A673 (cell line): ENCODE measurements at regions not wholly inside any gene's neighbourhood (a gene's known extent, or its start where the extent isn't known, plus 50 kb on each side); places are given as distances from the start of the nearest gene placed in this dataset.

ENCODE experiments used
- BruUV-seq: library from RNA; stranded (reverse); fragments of 400-500 nt; replicated peaks from 2 replicates; lab custom pipeline; 2021; lab: Mats Ljungman, UMichigan
- CTCF ChIA-PET: fragments of 300-600 bp; sonication (Branson Sonifier 250); formaldehyde crosslinking; loops from one replicate; lab custom pipeline; 2022; ENCODE audit warnings: antibody characterized with exemption; lab: Charles Lee
- POLR2A ChIA-PET: fragments of 300-600 bp; sonication (Branson Sonifier 250); formaldehyde crosslinking; loops from one replicate; lab custom pipeline; 2022; ENCODE audit warnings: antibody characterized with exemption; ENCODE audit not compliant: low non-redundant PET; lab: Charles Lee
- DNase-seq: peaks from one replicate; pipeline ENCODE4 v3.0.0-alpha.2; 2015; ENCODE audit warnings: low spot score
- H3K27ac ChIP-seq: fragments of 200-600 bp; sonication (generic); 2 replicates; pipeline ENCODE4 v1.5.1; 2016; ENCODE audit warnings: mixed run types, low read depth, mild to moderate bottlenecking, mixed read lengths, antibody characterized with exemption, low read length; ENCODE audit not compliant: poor library complexity, severe bottlenecking
- H3K27me3 ChIP-seq: fragments of 200-600 bp; sonication (generic); replicated peaks from 2 replicates; pipeline ENCODE4 v1.6.1; 2017; ENCODE audit warnings: mixed run types, low read depth, mild to moderate bottlenecking, mixed read lengths, antibody characterized with exemption, low read length; ENCODE audit not compliant: insufficient read depth, poor library complexity
- H3K36me3 ChIP-seq: fragments of 200-600 bp; sonication (generic); 2 replicates; pipeline ENCODE4 v1.6.1; 2016; ENCODE audit warnings: mixed run types, mild to moderate bottlenecking, mixed read lengths, antibody characterized with exemption, low read length; ENCODE audit not compliant: insufficient read depth, poor library complexity, severe bottlenecking
- H3K4me1 ChIP-seq: fragments of 200-600 bp; sonication (generic); 2 replicates; pipeline ENCODE4 v1.6.1; 2017; ENCODE audit warnings: mixed run types, mild to moderate bottlenecking, mixed read lengths, antibody characterized with exemption, low read length; ENCODE audit not compliant: insufficient read depth, poor library complexity, severe bottlenecking
- H3K4me3 ChIP-seq: fragments of 200-600 bp; sonication (generic); 2 replicates; pipeline ENCODE4 v1.5.1; 2016; ENCODE audit warnings: low read depth, mixed run types, mild to moderate bottlenecking, mixed read lengths, low read length; ENCODE audit not compliant: poor library complexity, severe bottlenecking
- H3K9me3 ChIP-seq: fragments of 200-600 bp; sonication (generic); 2 replicates; pipeline ENCODE4 v1.6.1; 2016; ENCODE audit warnings: mixed run types, low read depth, mild to moderate bottlenecking, mixed read lengths, antibody characterized with exemption, low read length; ENCODE audit not compliant: poor library complexity, severe bottlenecking
- CTCF ChIP-seq: fragments of 300-800, 200-600 bp; sonication (generic); conservative IDR thresholded peaks from 2 replicates; pipeline ENCODE4 v1.5.1; 2017; ENCODE audit warnings: low read depth, mild to moderate bottlenecking, antibody characterized with exemption, low read length, moderate library complexity, mixed read lengths
- EZH2 ChIP-seq: fragments of 200-600 bp; sonication (generic); IDR thresholded peaks from 2 replicates; pipeline ENCODE4 v1.6.1; 2017; ENCODE audit warnings: borderline replicate concordance, low read depth, mild to moderate bottlenecking, mixed read lengths, antibody characterized with exemption, low read length; ENCODE audit not compliant: poor library complexity, severe bottlenecking
- intact Hi-C: fragments of 100-400 bp; cut with micrococcal nuclease; formaldehyde crosslinking; loops from one replicate; pipeline ENCODE4 v1.10.0; 2022; ENCODE audit not compliant: unreplicated experiment

GRCh38 chr5:117686926-117687325 lies 1112.3 kb upstream of the SEMA6A start:
- intact Hi-C loops: no loop called here

GRCh38 chr5:117682416-117682815 lies 1107.8 kb upstream of the SEMA6A start:
- Histone ChIP-seq H3K36me3 (no peaks in the 10 kb centered on the region), H3K27me3 (no peaks in the 10 kb centered on the region), H3K4me1 (no peaks in the 10 kb centered on the region), H3K4me3 (no peak overlapping the region), H3K9me3 (peaks cover 10% of the 10 kb centered on the region), H3K27ac (no peak overlapping the region)
- BruUV-seq: no TSS peak
- DNase-seq: no peak
- no peak for TF ChIP-seq CTCF
- no peak for TF ChIP-seq EZH2
- intact Hi-C loops: no loop called here
- ChIA-PET POLR2A (no interaction called here), CTCF (no interaction called here)

More at GRCh38 chr5:117686926-117687325, 1112.3 kb upstream of the SEMA6A start:
- no TSS peak for BruUV-seq
- POLR2A ChIA-PET: no interaction called here
- Histone ChIP-seq H3K4me3 (no peak overlapping the region), H3K36me3 (no peaks in the 10 kb centered on the region), H3K27me3 (no peaks in the 10 kb centered on the region), H3K9me3 (peaks cover 6% of the 10 kb centered on the region), H3K4me1 (no peaks in the 10 kb centered on the region), H3K27ac (no peak overlapping the region)
- CTCF ChIA-PET: no interaction called here
- DNase-seq: no peak
- TF ChIP-seq EZH2 (no peak), CTCF (no peak)

- POLR2A ChIA-PET: no interaction called here
Measured at GRCh38 chr5:117681431-117682254, 1107.0 kb upstream of the SEMA6A start.

More at GRCh38 chr5:117681431-117682254, 1107.0 kb upstream of the SEMA6A start:
- BruUV-seq: no TSS peak
- Histone ChIP-seq H3K9me3 (peaks cover 10% of the 10 kb centered on the region), H3K4me3 (no peak overlapping the region), H3K27me3 (no peaks in the 10 kb centered on the region), H3K27ac (no peak overlapping the region), H3K4me1 (no peaks in the 10 kb centered on the region), H3K36me3 (no peaks in the 10 kb centered on the region)
- CTCF ChIA-PET: no interaction called here
- TF ChIP-seq CTCF (no peak), EZH2 (no peak)
- DNase-seq: no peak
- intact Hi-C loops: no loop called here
